Activated CD4-positive, alpha-beta memory T cell treated with anti-CD3 and anti-CD28 coated beads, Interleukin-2, amount 10 ng/mL, durations not matched to agents 7 days and 5 days (primary cell): ENCODE measurements at regions not wholly inside any gene's neighbourhood (a gene's known extent, or its start where the extent isn't known, plus 50 kb on each side); places are given as distances from the start of the nearest gene placed in this dataset.

Source experiments
- CTCF ChIA-PET: fragments of 350-600 bp; sonication (Branson Sonifier 250); formaldehyde crosslinking; loops from one replicate; lab custom pipeline; 2021; ENCODE audit warnings: antibody characterized with exemption, inconsistent platforms; lab: Charles Lee
- POLR2A ChIA-PET: fragments of 350-600 bp; sonication (Branson Sonifier 250); formaldehyde crosslinking; loops from one replicate; lab custom pipeline; 2021; ENCODE audit warnings: antibody characterized with exemption; lab: Charles Lee
- DNase-seq: peaks from one replicate; pipeline ENCODE4 v3.0.0-alpha.2; 2020
- H3K27ac Mint-ChIP-seq: one replicate; pipeline ENCODE4 v1.8.0; 2021; ENCODE audit warnings: mild to moderate bottlenecking, mixed read lengths
- H3K27me3 Mint-ChIP-seq: one replicate; pipeline ENCODE4 v1.8.0; 2021; ENCODE audit warnings: mixed read lengths
- H3K36me3 Mint-ChIP-seq: one replicate; pipeline ENCODE4 v1.8.0; 2021; ENCODE audit warnings: low read depth, mixed read lengths
- H3K4me1 Mint-ChIP-seq: one replicate; pipeline ENCODE4 v1.8.0; 2021; ENCODE audit warnings: mixed read lengths
- H3K4me3 Mint-ChIP-seq: one replicate; pipeline ENCODE4 v1.8.0; 2021; ENCODE audit warnings: mild to moderate bottlenecking, mixed read lengths
- H3K9me3 Mint-ChIP-seq: one replicate; pipeline ENCODE4 v1.8.0; 2021; ENCODE audit warnings: mixed read lengths

- Mint-ChIP-seq H3K27me3 (no peaks in the 10 kb centered on the region), H3K4me3 (no peak overlapping the region), H3K27ac (no peak overlapping the region), H3K4me1 (no peaks in the 10 kb centered on the region), H3K9me3 (peaks cover 4% of the 10 kb centered on the region), H3K36me3 (no peaks in the 10 kb centered on the region)
- POLR2A ChIA-PET, result no interaction called here
- CTCF ChIA-PET, result no interaction called here
- DNase-seq, result no peak
Measured at GRCh38 chr14:39884091-39884490, 451.9 kb upstream of the FBXO33 start.

DNA sequence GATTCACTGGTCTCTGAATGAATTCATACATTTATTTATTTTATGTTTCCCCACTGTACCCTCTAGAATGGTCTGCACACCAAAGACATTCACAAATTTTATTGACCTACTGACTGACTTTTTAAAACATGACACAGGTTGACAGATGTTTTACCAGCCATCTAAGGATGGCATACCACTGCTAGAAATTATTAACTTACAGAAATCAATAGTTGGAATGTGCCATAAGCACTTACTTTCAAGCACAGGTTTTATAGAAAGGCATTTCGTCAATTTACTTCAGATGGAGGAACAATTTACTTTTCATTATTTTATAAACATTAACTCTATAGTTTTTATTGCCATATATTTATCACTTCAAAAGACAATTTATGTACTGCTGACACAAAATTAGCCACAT, 448.7 kb upstream of the FBXO33 start:
- CTCF ChIA-PET, result no interaction called here
- H3K27me3 Mint-ChIP-seq, result no peaks in the 10 kb centered on the region
- no peak for DNase-seq
- POLR2A ChIA-PET, result no interaction called here
- peaks cover 4% of the 10 kb centered on the region for H3K9me3 Mint-ChIP-seq
- H3K4me1 Mint-ChIP-seq, result no peaks in the 10 kb centered on the region
- H3K27ac Mint-ChIP-seq, result no peak overlapping the region
- H3K36me3 Mint-ChIP-seq, result no peaks in the 10 kb centered on the region
- no peak overlapping the region for H3K4me3 Mint-ChIP-seq

- ChIA-PET CTCF (no interaction called here), POLR2A (no interaction called here)
- no peaks in the 10 kb centered on the region for H3K36me3 Mint-ChIP-seq
- no peaks in the 10 kb centered on the region for H3K4me1 Mint-ChIP-seq
- no peak overlapping the region for H3K27ac Mint-ChIP-seq
- no peaks in the 10 kb centered on the region for H3K27me3 Mint-ChIP-seq
- peaks cover 6% of the 10 kb centered on the region for H3K9me3 Mint-ChIP-seq
- H3K4me3 Mint-ChIP-seq, result no peak overlapping the region
- DNase-seq, result no peak
Measured at GRCh38 chr14:39880106-39880695, 448.0 kb upstream of the FBXO33 start.

- Mint-ChIP-seq H3K4me3 (no peak overlapping the region), H3K27me3 (no peaks in the 10 kb centered on the region), H3K9me3 (peaks cover 2% of the 10 kb centered on the region), H3K36me3 (no peaks in the 10 kb centered on the region), H3K27ac (no peak overlapping the region), H3K4me1 (no peaks in the 10 kb centered on the region)
- CTCF ChIA-PET, result no interaction called here
- POLR2A ChIA-PET, result no interaction called here
- no peak for DNase-seq
Measured at GRCh38 chr14:39877577-39878190, 445.5 kb upstream of the FBXO33 start.

DNA sequence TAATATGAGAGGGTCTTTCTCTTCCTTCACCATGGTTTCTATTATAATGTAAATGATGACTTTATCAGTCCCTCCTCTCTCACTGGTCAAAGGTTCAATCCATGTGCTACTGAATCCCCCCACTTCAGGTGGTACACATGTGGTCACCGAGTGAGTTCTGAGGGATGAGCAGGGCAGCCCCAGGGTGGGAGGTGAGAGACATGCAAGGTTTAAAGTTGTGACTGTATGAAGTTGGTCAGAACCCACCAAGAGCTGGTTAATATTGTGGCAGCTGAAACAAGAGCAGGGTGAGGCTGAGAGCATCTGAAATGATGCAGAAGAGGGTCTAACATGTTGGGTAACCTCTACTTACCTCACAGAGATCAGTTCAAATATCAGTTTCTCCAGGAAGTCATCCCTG, 444.7 kb upstream of the FBXO33 start:
- H3K9me3 Mint-ChIP-seq, result peaks cover 2% of the 10 kb centered on the region
- DNase-seq, result no peak
- CTCF ChIA-PET, result no interaction called here
- no peaks in the 10 kb centered on the region for H3K27me3 Mint-ChIP-seq
- no peak overlapping the region for H3K27ac Mint-ChIP-seq
- no peaks in the 10 kb centered on the region for H3K36me3 Mint-ChIP-seq
- POLR2A ChIA-PET, result no interaction called here
- no peaks in the 10 kb centered on the region for H3K4me1 Mint-ChIP-seq
- no peak overlapping the region for H3K4me3 Mint-ChIP-seq

DNA sequence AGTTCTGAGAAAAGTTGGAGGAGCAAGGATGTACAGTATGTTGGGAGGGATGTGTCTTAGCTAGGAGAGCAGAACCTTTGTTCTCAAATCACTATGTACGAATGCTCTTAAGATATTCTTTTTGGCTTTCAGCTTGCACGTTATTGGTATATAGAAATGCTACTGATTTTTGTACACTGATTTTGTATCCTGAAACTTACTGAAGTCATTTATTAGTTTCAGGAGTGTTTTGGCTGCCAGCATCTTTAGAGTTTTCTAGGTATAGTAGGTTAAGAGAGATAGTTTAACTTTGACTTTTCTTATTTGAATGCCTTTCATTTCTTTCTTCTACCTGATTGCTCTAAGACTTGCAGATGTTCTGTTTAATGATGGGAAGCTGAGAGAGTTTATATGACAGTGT, 442.8 kb upstream of the FBXO33 start:
- Mint-ChIP-seq H3K4me1 (no peaks in the 10 kb centered on the region), H3K27ac (no peak overlapping the region), H3K4me3 (no peak overlapping the region), H3K36me3 (no peaks in the 10 kb centered on the region), H3K27me3 (no peaks in the 10 kb centered on the region), H3K9me3 (peaks cover 2% of the 10 kb centered on the region)
- ChIA-PET POLR2A (no interaction called here), CTCF (no interaction called here)
- no peak for DNase-seq

DNA sequence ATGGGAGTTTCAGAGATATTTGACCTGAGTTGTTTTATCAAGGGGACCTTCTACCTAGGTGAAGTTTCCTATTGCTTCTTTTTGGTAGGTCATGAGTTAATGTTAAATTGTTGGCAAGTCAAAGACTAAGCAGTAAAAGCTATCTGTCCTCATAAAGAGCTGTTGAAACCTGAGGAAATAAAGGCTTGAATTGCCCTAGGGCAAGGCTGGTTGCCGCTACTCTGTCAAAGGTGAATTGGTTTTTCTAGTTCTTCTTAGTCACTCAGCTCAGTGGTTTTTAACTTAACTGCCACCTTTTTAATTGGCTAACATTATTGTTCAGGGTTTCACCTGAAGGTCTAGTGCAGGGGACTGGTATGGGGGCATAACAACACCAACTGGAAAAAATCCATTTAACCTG, 441.6 kb upstream of the FBXO33 start:
- Mint-ChIP-seq H3K27ac (no peak overlapping the region), H3K36me3 (no peaks in the 10 kb centered on the region), H3K27me3 (no peaks in the 10 kb centered on the region), H3K4me3 (no peak overlapping the region), H3K9me3 (peaks cover 2% of the 10 kb centered on the region), H3K4me1 (no peaks in the 10 kb centered on the region)
- no peak for DNase-seq
- ChIA-PET CTCF (no interaction called here), POLR2A (no interaction called here)

DNA sequence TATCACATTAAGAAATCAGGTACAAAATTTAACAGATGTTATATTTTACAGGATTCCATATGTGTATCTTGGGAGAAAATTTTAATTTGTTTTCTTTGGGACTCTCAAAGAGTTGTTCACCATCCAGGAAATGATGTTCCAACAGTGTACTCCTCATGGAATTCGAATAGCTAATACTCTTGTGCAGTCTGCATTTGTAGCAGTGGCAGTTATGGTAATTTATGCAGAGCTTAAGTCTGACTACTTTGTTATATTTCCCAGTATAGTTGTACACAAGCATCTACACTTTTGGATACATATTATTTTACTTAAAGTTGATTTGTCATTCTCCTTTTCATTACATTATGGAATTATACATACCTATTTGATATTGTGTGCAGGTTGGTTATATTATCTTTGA, 436.7 kb upstream of the FBXO33 start:
- CTCF ChIA-PET, result no interaction called here
- no peak overlapping the region for H3K27ac Mint-ChIP-seq
- no peaks in the 10 kb centered on the region for H3K4me1 Mint-ChIP-seq
- no peaks in the 10 kb centered on the region for H3K27me3 Mint-ChIP-seq
- DNase-seq, result no peak
- POLR2A ChIA-PET, result no interaction called here
- no peak overlapping the region for H3K4me3 Mint-ChIP-seq
- peaks cover 4% of the 10 kb centered on the region for H3K9me3 Mint-ChIP-seq
- no peaks in the 10 kb centered on the region for H3K36me3 Mint-ChIP-seq

DNA sequence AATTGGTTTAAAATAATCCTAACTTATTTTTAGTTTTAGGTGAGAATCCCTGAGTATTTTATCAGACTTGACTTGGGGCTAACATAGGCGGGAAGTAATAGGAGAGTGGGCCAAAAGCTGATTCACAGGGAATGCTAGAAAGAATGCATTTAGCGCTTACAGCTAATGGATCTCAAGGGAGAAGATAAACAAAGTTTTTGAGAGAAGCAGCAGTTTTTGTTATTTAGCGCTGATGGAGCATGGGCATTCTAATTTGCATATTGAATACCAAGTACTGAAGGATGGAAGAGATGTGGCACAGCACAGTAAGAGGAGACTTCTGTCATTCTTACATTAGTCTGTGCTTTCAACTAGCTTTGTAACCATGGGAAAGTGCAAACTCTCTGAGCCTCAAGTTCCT, 436.0 kb upstream of the FBXO33 start:
- Mint-ChIP-seq H3K4me1 (no peaks in the 10 kb centered on the region), H3K27me3 (no peaks in the 10 kb centered on the region), H3K36me3 (no peaks in the 10 kb centered on the region), H3K27ac (no peak overlapping the region), H3K4me3 (no peak overlapping the region), H3K9me3 (peaks cover 4% of the 10 kb centered on the region)
- POLR2A ChIA-PET, result no interaction called here
- no peak for DNase-seq
- CTCF ChIA-PET, result no interaction called here

DNA sequence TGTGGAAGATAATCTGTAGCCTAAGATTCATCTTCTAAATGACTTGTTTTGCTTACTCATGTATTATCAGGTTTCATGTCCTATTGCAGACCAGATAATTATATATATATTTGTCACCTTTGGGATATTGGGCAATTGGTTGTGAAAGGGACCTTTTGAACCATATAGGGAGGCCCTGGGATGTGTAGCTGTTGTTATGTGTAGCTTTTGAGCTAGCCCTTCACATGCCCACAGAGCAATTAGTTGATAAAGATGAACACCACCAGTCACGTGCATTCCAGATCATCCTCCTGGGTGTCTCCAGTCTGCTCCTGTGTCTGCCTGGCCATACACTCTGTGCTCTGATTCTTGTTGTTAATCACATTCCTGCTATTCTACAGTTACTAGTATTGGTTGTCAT, 431.2 kb upstream of the FBXO33 start:
- no peaks in the 10 kb centered on the region for H3K4me1 Mint-ChIP-seq
- H3K4me3 Mint-ChIP-seq, result no peak overlapping the region
- CTCF ChIA-PET, result no interaction called here
- DNase-seq, result no peak
- peaks cover 4% of the 10 kb centered on the region for H3K9me3 Mint-ChIP-seq
- no peaks in the 10 kb centered on the region for H3K36me3 Mint-ChIP-seq
- no peak overlapping the region for H3K27ac Mint-ChIP-seq
- POLR2A ChIA-PET, result no interaction called here
- no peaks in the 10 kb centered on the region for H3K27me3 Mint-ChIP-seq

DNA sequence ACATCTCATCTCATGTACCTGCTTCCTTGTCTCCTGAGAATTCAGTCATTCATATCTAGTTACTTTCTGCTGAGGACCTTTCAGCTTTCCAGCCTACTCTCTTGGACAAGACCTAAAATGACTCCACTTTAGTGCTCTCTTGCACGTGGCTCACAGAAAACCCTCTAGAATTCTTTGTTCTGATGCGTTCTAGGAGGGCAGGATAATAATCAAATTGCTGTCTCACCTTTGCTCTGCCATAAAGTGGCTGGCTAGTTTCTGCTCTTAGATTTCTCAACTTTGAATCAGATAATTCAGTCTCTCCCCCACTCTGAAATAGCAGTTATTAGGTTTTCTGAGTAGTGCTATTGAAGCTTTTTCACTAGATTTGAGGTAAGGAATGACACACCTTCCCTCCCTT, 429.5 kb upstream of the FBXO33 start:
- no peaks in the 10 kb centered on the region for H3K27me3 Mint-ChIP-seq
- no peak for DNase-seq
- CTCF ChIA-PET, result no interaction called here
- POLR2A ChIA-PET, result no interaction called here
- H3K27ac Mint-ChIP-seq, result no peak overlapping the region
- peaks cover 4% of the 10 kb centered on the region for H3K9me3 Mint-ChIP-seq
- no peaks in the 10 kb centered on the region for H3K36me3 Mint-ChIP-seq
- H3K4me1 Mint-ChIP-seq, result no peaks in the 10 kb centered on the region
- H3K4me3 Mint-ChIP-seq, result no peak overlapping the region

GRCh38 chr14:39861229-39861600, 429.0 kb upstream of the FBXO33 start:
- no peaks in the 10 kb centered on the region for H3K36me3 Mint-ChIP-seq
- POLR2A ChIA-PET, result no interaction called here
- no peak for DNase-seq

GRCh38 chr14:39860596-39861228, 428.5 kb upstream of the FBXO33 start:
- no peaks in the 10 kb centered on the region for H3K27me3 Mint-ChIP-seq
- H3K36me3 Mint-ChIP-seq, result no peaks in the 10 kb centered on the region
- POLR2A ChIA-PET, result no interaction called here
- H3K27ac Mint-ChIP-seq, result no peak overlapping the region
- H3K4me1 Mint-ChIP-seq, result no peaks in the 10 kb centered on the region
- no peak for DNase-seq
- H3K4me3 Mint-ChIP-seq, result no peak overlapping the region
- H3K9me3 Mint-ChIP-seq, result peaks cover 3% of the 10 kb centered on the region
- CTCF ChIA-PET, result no interaction called here

More at GRCh38 chr14:39861229-39861600, 429.0 kb upstream of the FBXO33 start:
- H3K4me1 Mint-ChIP-seq, result no peaks in the 10 kb centered on the region
- H3K4me3 Mint-ChIP-seq, result no peak overlapping the region
- CTCF ChIA-PET, result no interaction called here
- no peaks in the 10 kb centered on the region for H3K27me3 Mint-ChIP-seq
- peaks cover 4% of the 10 kb centered on the region for H3K9me3 Mint-ChIP-seq
- no peak overlapping the region for H3K27ac Mint-ChIP-seq

DNA sequence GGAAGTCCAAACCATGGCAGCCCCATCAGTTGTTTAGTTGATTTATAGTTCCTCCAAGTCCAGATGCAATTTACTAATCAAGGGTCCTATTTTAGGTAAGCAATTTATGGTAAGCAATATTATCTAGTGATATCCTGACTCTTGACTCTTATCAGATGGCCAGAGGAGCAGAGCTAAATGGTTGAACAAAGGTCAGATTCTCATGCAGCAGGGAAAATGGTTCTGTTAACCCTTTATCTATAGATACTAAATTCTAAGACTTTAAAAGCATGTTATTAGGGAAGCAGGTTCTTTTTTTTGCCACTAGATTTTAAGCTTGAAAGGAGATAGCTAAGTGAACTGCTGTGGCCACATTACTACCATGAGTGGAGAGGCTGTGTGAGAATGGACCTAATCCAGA, 427.1 kb upstream of the FBXO33 start:
- Mint-ChIP-seq H3K36me3 (no peaks in the 10 kb centered on the region), H3K27ac (no peak overlapping the region), H3K4me3 (no peak overlapping the region), H3K27me3 (no peaks in the 10 kb centered on the region), H3K9me3 (no peaks in the 10 kb centered on the region), H3K4me1 (no peaks in the 10 kb centered on the region)
- ChIA-PET CTCF (no interaction called here), POLR2A (no interaction called here)
- no peak for DNase-seq
